Stimulated activated naive CD4-positive, alpha-beta T cell treated with Interleukin-2 at 50 U/mL for 16 hours (primary cell): ENCODE measurements at regions not wholly inside any gene's neighbourhood (a gene's known extent, or its start where the extent isn't known, plus 50 kb on each side); places are given as distances from the start of the nearest gene placed in this dataset.
"Not testable (repeated sequence)": the region's sequence is repeated elsewhere in the genome, so short reads cannot be mapped to it uniquely, and the experiment has no call there.

Experiments used
- DNase-seq: peaks from one replicate; lab custom pipeline; 2025; lab: John Stamatoyannopoulos, UW

- DNase-seq, result no peak
Measured at GRCh38 chr18:39599251-39599650, 2033.7 kb upstream of the CELF4 start.

GRCh38 chr18:39596891-39597290, 2031.3 kb upstream of the CELF4 start:
- DNase-seq, result no peak

- DNase-seq, result no peak
Measured at GRCh38 chr18:39596221-39596620, 2030.6 kb upstream of the CELF4 start.

GRCh38 chr18:39594206-39594605, 2028.6 kb upstream of the CELF4 start:
- no peak for DNase-seq

- no peak for DNase-seq
Measured at GRCh38 chr18:39591649-39592048, 2026.1 kb upstream of the CELF4 start.

- DNase-seq, result no peak
Measured at GRCh38 chr18:39589496-39589895, 2023.9 kb upstream of the CELF4 start.

- DNase-seq, result no peak
Measured at GRCh38 chr18:39587586-39587985, 2022.0 kb upstream of the CELF4 start.

GRCh38 chr18:39586741-39587140, 2021.1 kb upstream of the CELF4 start:
- DNase-seq, result no peak

GRCh38 chr18:39574897-39575296, 2009.3 kb upstream of the CELF4 start:
- no peak for DNase-seq

GRCh38 chr18:39571511-39571910, 2005.9 kb upstream of the CELF4 start:
- DNase-seq, result no peak

GRCh38 chr18:39565551-39566230, 2000.1 kb upstream of the CELF4 start:
- not testable (repeated sequence) for DNase-seq

GRCh38 chr18:39564716-39565115, 1999.1 kb upstream of the CELF4 start:
- DNase-seq, result no peak

GRCh38 chr18:39561126-39561525, 1995.5 kb upstream of the CELF4 start:
- DNase-seq, result no peak

GRCh38 chr18:39558658-39559057, 1993.1 kb upstream of the CELF4 start:
- no peak for DNase-seq

GRCh38 chr18:39555496-39555895, 1989.9 kb upstream of the CELF4 start:
- DNase-seq, result no peak

- no peak for DNase-seq
Measured at GRCh38 chr18:39550701-39551100, 1985.1 kb upstream of the CELF4 start.

GRCh38 chr18:39549144-39549543, 1983.5 kb upstream of the CELF4 start:
- no peak for DNase-seq

GRCh38 chr18:39531659-39532058, 1966.1 kb upstream of the CELF4 start:
- DNase-seq, result no peak

GRCh38 chr18:39529358-39529757, 1963.8 kb upstream of the CELF4 start:
- no peak for DNase-seq

GRCh38 chr18:39527465-39527864, 1961.9 kb upstream of the CELF4 start:
- no peak for DNase-seq

GRCh38 chr18:39524370-39524769, 1958.8 kb upstream of the CELF4 start:
- no peak for DNase-seq

- DNase-seq, result no peak
Measured at GRCh38 chr18:39523281-39523680, 1957.7 kb upstream of the CELF4 start.

GRCh38 chr18:39521164-39521563, 1955.6 kb upstream of the CELF4 start:
- no peak for DNase-seq

- no peak for DNase-seq
Measured at GRCh38 chr18:39519741-39520140, 1954.1 kb upstream of the CELF4 start.
